ENCODE measurements at regions not wholly inside any gene's neighbourhood (a gene's known extent, or its start where the extent isn't known, plus 50 kb on each side); places are given as distances from the start of the nearest gene placed in this dataset.

DNA sequence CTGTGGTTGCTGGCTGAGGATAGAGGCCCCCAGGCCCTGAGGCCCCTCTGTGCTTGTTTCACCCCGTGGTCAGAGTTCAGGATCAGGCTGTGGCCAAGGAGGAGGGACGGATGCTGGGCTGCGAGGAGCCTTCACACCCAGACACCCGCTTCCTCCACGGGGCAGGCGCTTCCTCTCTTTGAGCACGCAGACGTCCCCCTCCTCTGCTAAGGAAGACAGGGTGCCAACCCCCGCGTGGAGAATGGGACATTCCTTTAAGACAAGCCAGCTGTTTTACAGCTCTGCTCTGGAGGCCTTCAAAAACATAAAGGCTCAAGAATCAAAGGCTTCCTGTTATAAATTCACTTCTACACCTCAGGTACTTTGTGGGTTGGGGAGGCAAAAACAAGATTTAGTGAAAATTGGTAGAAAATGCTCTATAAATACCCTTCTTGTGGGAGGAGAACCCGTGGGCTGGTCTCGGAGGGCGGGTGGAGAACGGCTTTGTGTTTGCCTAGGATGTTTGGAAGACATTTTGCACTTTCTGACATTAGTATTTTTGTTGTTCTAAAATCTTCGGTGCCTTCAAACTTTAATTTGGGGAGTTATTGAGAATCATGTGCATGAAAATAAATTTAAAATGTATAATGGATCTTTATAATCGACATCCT lies 60.8 kb upstream of the FOXF1 start:
- DNase-seq (ENCODE audit: low spot score), result no peak

DNA sequence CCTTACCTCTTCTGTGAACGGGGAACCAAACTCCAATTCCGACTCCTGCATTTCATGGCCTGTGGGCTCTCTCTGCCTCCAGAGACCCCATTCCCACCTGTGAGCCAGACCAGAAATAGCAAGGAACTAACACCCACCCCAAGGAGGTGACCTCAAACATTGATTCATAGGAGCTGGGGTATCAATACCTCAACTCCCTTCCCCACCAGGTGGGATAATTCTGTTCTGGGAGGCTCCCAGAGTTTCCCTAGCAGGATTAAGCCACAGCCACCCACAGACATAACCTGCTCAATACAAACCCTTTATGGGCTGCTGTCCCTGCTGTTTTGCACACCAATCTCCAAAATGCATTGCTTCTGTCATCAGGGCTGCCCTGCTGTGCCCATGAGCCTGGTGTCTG lies 59.6 kb upstream of the FOXF1 start:
- no peak for DNase-seq (ENCODE audit: low spot score)

DNA sequence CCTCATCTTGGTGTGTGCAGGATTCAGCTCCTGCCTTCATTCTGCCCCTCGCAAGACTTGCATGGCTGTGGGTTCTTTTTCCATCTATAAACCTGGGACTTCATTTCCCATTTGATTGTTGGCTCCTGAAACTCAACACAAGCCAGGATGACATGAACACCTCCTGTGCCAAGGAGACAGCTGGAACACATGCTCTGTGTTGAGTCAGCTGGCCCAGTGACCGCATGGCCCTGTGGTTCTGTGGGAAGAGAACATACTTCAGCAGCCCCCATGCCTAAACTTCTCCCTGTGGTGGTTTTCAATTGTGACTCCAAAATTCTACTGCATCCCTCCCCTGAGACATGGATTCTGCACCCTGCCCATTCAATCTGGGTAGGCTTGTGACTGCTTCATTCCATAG lies 57.9 kb upstream of the FOXF1 start:
- no peak for DNase-seq (ENCODE audit: low spot score)

DNA sequence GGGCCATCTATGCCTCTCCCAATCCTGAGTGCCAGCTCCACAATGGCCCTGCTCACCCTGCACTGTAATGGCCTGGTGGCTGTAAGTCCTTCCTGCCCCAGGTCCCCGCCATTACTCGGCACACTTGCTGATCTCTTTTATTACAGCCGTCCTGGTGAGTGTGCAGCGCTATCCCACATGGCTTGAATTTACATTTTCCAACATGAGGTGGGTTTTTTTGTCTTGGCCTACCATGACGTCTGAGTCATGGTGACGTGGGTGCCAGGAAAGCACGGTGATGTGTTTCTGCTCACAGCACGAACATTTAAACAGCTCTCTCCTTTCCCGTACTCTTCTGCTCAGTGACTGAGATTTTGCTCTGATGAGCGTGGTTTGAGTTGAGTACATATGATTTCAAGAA lies 55.2 kb upstream of the FOXF1 start:
- DNase-seq (ENCODE audit: low spot score), result no peak

DNA sequence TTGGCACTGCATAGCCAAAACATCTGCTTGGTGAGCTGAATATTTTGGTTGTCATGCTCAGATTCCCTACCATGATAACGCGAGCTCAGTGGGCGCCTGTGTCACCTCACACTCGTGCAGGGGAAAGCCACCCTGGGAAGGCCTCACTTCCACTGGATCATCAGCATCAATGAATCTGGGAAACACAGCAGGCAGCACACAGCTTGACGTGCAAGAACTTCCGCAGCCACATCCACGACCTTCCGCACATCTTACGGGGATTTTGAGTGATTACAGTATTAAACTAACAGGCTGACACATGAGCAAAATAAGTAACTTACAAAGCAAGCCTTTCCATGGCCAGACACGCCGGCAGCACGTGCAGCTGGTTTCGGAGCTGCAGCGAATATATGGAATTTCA lies 54.7 kb upstream of the FOXF1 start:
- DNase-seq (ENCODE audit: low spot score), result no peak

DNA sequence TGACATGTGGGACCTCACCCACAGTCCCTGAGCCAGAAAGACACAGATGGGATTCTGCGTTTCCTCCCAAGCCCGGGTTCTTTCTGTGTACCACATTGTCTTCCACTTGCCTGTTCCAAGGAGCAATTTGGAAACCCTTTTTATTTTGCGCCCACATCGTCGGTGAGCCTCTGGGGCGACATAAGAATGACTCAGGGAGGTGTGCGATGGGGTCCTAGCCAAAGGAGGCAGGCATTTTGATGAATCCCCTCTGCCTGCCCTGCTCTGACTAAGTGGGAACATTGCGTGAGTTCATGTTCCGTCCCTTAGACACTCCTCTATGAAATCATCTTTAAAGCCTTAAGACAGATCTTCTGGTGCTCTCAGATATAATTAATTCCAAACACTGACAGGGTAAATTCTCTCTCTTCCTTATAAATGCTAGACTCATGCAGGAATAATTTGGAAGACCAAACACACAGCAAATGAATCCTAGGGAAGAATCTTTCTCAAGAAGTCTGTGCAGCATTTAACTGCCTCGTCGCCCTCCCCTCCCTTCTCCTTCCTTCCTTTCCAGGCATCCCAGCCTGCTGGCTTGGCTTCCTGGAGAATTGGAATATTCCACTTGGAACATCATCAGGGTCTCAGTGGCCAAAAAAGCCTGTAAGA lies 52.7 kb upstream of the FOXF1 start:
- no peak for DNase-seq (ENCODE audit: low spot score)

DNA sequence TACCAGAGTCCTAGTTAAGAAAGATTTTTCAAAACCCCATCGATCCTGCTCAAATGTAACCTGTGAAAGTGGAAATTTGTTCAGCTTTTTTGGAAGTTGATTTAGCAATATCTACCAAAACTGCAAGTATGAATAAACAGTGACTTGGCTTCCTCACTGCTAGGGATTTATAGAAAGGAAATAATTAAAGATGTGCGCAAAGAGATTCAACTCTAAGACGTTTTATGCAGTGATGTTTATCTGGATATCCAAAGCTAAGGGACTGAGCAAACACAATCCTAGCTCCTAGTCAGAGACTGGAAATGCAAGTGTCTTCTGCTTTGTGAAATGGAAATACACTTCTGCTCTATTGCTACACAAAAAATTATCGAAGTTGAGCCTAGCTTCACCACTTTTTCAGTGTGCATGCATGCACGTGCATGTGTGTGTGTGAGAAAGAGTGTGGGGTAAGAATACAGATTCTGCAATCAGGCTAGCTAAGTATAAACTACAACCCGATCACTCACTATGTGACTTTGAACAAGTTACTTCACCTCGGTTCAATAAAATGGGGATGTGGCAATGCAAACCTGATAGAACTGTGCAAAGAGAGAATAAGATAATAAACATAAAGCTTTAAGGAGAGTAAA lies 52.1 kb upstream of the FOXF1 start:
- no peak for DNase-seq (ENCODE audit: low spot score)

DNA sequence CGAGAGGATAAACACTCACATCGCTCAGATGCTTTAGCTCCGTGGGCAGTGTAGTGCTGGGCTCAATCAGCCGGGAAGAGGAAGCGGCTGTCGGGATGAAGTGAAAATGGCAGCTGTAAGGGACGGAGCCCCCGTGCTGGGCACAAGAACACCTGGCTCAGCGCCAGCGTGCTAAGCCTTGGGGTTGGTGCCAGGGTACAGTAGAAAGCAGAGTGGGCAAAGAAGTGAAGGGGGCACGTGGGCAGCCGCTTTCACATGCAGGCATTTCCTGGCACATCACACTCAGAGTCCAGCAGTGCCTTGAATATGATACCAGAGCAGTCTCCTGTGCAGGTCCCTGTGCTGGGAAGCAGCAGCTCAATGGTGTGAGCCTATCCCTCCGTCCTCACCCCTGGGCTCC lies 51.1 kb upstream of the FOXF1 start:
- no peak for DNase-seq (ENCODE audit: low spot score)

Measured in LoVo (cell line).